ENCODE measurements at regions not wholly inside any gene's neighbourhood (a gene's known extent, or its start where the extent isn't known, plus 50 kb on each side); places are given as distances from the start of the nearest gene placed in this dataset.

GRCh38 chr1:73775896-73776295 is 422.1 kb downstream of the LRRIQ3 start:
- TF ChIP-seq EZH2 (IDR thresholded peaks at IDR 0.05) (no peak), POLR2AphosphoS5 (IDR thresholded peaks at IDR 0.05; ENCODE audit: borderline replicate concordance, low read depth, low read length) (no peak)
